ENCODE measurements at regions not wholly inside any gene's neighbourhood (a gene's known extent, or its start where the extent isn't known, plus 50 kb on each side); places are given as distances from the start of the nearest gene placed in this dataset.

DNA sequence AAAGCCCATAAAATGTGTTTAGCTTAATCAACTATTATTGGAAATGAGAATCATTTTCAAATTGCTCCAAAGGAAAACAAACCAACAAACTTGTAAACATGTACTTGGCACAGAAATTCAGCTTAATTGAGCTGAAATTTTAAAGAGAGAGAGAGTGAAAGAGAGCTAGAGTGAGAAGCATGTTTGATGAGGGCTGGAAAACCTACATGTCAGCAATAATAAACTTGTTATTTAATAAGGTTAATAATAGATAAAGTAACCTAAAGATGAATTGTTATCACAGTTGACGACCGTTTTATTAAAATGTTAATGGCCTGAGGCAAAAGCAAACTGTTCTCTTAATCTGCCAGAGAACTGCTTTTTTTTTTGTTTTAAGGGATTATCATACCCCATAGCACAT is 496.1 kb downstream of the RNF144B start:
- H3K9me3 ChIP-seq, result no peaks in the 10 kb centered on the region
- H3K4me3 ChIP-seq, result no peak overlapping the region
- WGBS, 2 donors, result 35 to 38% methylated on average over 2 of the region's 2 CpGs
- no peak overlapping the region for H3K27ac ChIP-seq
- FAIRE-seq, result no peak
- H3K27me3 ChIP-seq, result no peaks in the 10 kb centered on the region
- intact Hi-C loops (cut with DNase I), result no loop called here
- no peaks in the 10 kb centered on the region for H3K4me1 ChIP-seq
- TF ChIP-seq, protein P1, sequence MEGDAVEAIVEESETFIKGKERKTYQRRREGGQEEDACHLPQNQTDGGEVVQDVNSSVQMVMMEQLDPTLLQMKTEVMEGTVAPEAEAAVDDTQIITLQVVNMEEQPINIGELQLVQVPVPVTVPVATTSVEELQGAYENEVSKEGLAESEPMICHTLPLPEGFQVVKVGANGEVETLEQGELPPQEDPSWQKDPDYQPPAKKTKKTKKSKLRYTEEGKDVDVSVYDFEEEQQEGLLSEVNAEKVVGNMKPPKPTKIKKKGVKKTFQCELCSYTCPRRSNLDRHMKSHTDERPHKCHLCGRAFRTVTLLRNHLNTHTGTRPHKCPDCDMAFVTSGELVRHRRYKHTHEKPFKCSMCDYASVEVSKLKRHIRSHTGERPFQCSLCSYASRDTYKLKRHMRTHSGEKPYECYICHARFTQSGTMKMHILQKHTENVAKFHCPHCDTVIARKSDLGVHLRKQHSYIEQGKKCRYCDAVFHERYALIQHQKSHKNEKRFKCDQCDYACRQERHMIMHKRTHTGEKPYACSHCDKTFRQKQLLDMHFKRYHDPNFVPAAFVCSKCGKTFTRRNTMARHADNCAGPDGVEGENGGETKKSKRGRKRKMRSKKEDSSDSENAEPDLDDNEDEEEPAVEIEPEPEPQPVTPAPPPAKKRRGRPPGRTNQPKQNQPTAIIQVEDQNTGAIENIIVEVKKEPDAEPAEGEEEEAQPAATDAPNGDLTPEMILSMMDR (IDR thresholded peaks at IDR 0.05), result no peak
- ATAC-seq, result no peak
- DNase-seq, result no peak
- no peaks in the 10 kb centered on the region for H3K36me3 ChIP-seq

DNA sequence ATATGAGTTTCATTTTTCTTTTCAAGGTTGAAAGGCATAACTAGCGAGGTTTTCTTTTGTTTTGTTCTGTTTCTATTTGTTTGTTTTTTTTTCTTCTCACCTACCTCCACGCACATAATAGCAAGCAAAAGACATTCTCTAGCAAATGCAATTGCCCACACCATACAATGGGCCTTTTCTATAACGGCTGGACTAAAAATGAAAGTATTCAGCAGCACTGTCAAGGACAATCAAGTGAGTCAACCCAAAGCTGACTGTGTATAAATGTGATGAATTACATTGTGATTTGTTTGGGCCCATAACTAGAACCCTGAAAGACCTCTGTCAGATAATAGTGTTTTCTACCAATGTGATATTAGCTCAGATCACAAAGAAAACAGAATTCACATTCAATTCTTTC is 496.7 kb downstream of the RNF144B start:
- Histone ChIP-seq H3K4me3 (no peak overlapping the region), H3K27ac (no peak overlapping the region), H3K27me3 (no peaks in the 10 kb centered on the region), H3K36me3 (no peaks in the 10 kb centered on the region), H3K9me3 (no peaks in the 10 kb centered on the region), H3K4me1 (no peaks in the 10 kb centered on the region)
- 38 to 52% methylated on average over 3 of the region's 3 CpGs for WGBS, 2 donors
- FAIRE-seq, result no peak
- TF ChIP-seq, protein P1 (IDR thresholded peaks at IDR 0.05), result no peak
- peak in 1 of 4 donors; percentile 42 for ATAC-seq
- intact Hi-C loops (cut with DNase I), result no loop called here
- DNase-seq, result no peak

DNA sequence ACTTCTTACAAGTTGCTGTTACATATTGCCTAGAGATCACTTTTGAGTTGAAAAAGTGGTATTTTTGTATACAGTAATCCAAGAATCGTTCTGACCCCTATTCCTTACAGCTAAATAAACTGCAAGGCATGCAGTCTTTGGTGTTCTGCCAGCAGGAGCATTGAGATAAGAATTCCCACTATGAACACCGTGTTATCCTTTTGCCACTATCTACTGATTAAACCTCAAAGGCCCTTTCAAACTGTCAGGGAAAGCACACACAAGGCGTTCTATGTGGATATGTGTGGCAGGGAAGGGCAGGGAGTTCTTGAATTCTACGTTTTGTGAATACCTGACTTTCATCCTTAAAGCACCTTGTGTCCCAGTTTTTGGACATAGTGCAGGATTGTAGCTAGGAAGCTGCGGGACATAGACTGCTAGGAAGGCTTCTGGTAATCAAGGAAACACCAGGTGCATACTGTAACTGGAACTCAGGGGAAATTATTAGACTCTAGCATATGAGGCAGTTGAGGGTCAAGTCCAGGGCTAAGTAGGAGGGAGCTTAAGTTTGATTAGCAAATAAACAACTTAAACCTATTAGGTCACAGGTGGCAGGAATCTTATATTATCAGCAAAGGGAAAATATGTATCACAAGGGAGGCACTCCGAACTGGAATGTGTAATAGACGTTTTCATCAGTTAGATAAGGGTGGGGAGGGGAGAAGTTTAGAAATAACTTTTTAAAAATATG is 506.6 kb downstream of the RNF144B start:
- intact Hi-C loops (cut with DNase I), result no loop called here
- no peaks in the 10 kb centered on the region for H3K9me3 ChIP-seq
- TF ChIP-seq, protein P1 (IDR thresholded peaks at IDR 0.05), result no peak
- no peaks in the 10 kb centered on the region for H3K36me3 ChIP-seq
- no peak overlapping the region for H3K27ac ChIP-seq
- no peak for DNase-seq
- H3K4me1 ChIP-seq, result peaks cover 0 to 12% (median 8%) of the 10 kb centered on the region in 3 donors
- no peak overlapping the region for H3K4me3 ChIP-seq
- 7 to 8% methylated on average over 7 of the region's 7 CpGs for WGBS, 2 donors
- H3K27me3 ChIP-seq, result no peaks in the 10 kb centered on the region
- ATAC-seq, result peak; percentile 43 to 91 (median 71)
- FAIRE-seq, result no peak

DNA sequence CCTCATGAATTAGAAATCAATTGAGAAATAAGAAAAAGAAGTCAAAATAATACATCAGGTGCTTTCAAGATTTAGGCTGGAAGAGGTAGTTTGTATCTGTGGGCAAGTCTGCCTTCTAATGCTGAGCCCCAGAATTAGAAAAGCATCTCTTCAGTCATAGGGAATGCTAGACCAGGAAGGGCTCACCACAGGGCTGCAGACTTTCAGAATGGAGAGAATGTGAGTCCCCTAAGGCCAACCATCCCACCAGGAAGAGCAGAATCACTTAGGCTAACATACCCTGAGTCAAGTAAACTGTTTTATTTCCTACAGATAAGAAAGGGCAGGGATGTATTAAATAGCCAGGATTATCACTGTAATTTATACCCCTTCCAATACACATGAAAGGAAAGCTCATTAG is 510.2 kb downstream of the RNF144B start:
- Histone ChIP-seq H3K36me3 (no peaks in the 10 kb centered on the region), H3K4me3 (no peak overlapping the region), H3K27me3 (no peaks in the 10 kb centered on the region), H3K4me1 (peaks cover 0 to 12% (median 8%) of the 10 kb centered on the region in 3 donors), H3K9me3 (no peaks in the 10 kb centered on the region), H3K27ac (no peak overlapping the region)
- intact Hi-C loops (cut with DNase I), result no loop called here
- no peak for ATAC-seq
- TF ChIP-seq, protein P1 (IDR thresholded peaks at IDR 0.05), result no peak
- FAIRE-seq, result no peak
- no peak for DNase-seq

DNA sequence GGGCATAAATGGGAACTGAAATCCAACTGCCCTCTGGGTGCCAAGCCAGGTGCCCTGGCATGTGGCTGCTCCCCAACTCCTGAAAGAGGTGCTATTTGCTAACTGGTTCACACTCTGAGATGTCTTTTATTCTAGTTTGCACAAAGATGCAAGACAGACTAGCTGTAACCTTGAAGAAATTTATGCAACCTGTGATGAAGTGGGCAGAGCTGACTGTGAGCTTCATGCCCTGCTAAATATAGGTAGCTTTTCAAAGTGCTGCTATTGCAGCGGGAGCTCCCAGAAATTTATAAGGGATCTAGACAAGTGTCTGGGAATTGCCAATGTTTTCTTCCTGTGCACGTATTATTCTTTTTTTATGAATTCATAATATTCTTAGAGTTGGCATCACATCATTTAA is 517.5 kb downstream of the RNF144B start:
- ATAC-seq, result no peak
- DNase-seq, result no peak
- TF ChIP-seq, protein P1 (IDR thresholded peaks at IDR 0.05), result no peak
- Histone ChIP-seq H3K9me3 (no peaks in the 10 kb centered on the region), H3K36me3 (no peaks in the 10 kb centered on the region), H3K27ac (no peak overlapping the region), H3K27me3 (no peaks in the 10 kb centered on the region), H3K4me1 (no peaks in the 10 kb centered on the region), H3K4me3 (no peak overlapping the region)
- FAIRE-seq, result no peak
- intact Hi-C loops (cut with DNase I), result no loop called here
- 84 to 93% methylated on average over 2 of the region's 2 CpGs for WGBS, 2 donors
